HG03025 (cell line): ENCODE measurements at regions not wholly inside any gene's neighbourhood (a gene's known extent, or its start where the extent isn't known, plus 50 kb on each side); places are given as distances from the start of the nearest gene placed in this dataset.

Experiments
- ATAC-seq: cut with Tn5 transposase; IDR thresholded peaks from one replicate; pipeline ENCODE4 v1.9.1; 2021; ENCODE audit warnings: mild to moderate bottlenecking, moderate library complexity; ENCODE audit not compliant: unreplicated experiment, low FRiP score

- no peak for ATAC-seq
These were observed 143.4 kb upstream of the KLF14 start for GRCh38 chr7:130877236-130877990.

- no peak for ATAC-seq
These were observed 143.9 kb upstream of the KLF14 start for GRCh38 chr7:130877991-130878305.

- no peak for ATAC-seq
These were observed 144.8 kb upstream of the KLF14 start for GRCh38 chr7:130878785-130879184.

- no peak for ATAC-seq
These were observed 145.2 kb upstream of the KLF14 start for GRCh38 chr7:130879191-130879590.

GRCh38 chr7:130880668-130881067 is 146.7 kb upstream of the KLF14 start:
- ATAC-seq = no peak

GRCh38 chr7:130881091-130881798 is 147.2 kb upstream of the KLF14 start:
- ATAC-seq = no peak

- ATAC-seq = no peak
These were observed 147.8 kb upstream of the KLF14 start for GRCh38 chr7:130881799-130882141.

GRCh38 chr7:130882396-130882795 is 148.4 kb upstream of the KLF14 start:
- no peak for ATAC-seq

- no peak for ATAC-seq
These were observed 149.9 kb upstream of the KLF14 start for GRCh38 chr7:130883928-130884327.

- no peak for ATAC-seq
These were observed 150.7 kb upstream of the KLF14 start for GRCh38 chr7:130884437-130885417.

- no peak for ATAC-seq
These were observed 152.6 kb upstream of the KLF14 start for GRCh38 chr7:130886438-130887135.

GRCh38 chr7:130887182-130887956 is 153.4 kb upstream of the KLF14 start:
- no peak for ATAC-seq

GRCh38 chr7:130887957-130888371 is 154.0 kb upstream of the KLF14 start:
- ATAC-seq = no peak

- ATAC-seq = no peak
These were observed 154.5 kb upstream of the KLF14 start for GRCh38 chr7:130888468-130888867.

- no peak for ATAC-seq
These were observed 156.4 kb upstream of the KLF14 start for GRCh38 chr7:130890176-130891020.

- ATAC-seq = no peak
These were observed 157.5 kb upstream of the KLF14 start for GRCh38 chr7:130891254-130892094.

- no peak for ATAC-seq
These were observed 159.5 kb upstream of the KLF14 start for GRCh38 chr7:130893441-130893894.
